Natural killer cell (primary cell): ENCODE measurements at regions not wholly inside any gene's neighbourhood (a gene's known extent, or its start where the extent isn't known, plus 50 kb on each side); places are given as distances from the start of the nearest gene placed in this dataset.

Experiments used
- ATAC-seq, 3 donors: fragments of 150-1000 bp in 2 of 3; fragments of 200-7000 bp in 1 of 3; cut with Tn5 transposase; 1 replicate in 1 of 3; 2 replicates in 2 of 3; pipeline ENCODE4 v1.10.0; 2021; ENCODE audit warnings: mild to moderate bottlenecking in 2 of 3, moderate library complexity in 2 of 3
- DNase-seq, 2 donors: peaks; one replicate each; pipeline versions ENCODE4 v3.0.0 to v3.0.0-alpha.2; 2013 to 2021; ENCODE audit warnings: mixed read lengths in 1 of 2
- H3K27ac ChIP-seq: one replicate; pipeline ENCODE4 v1.5.1; 2013; ENCODE audit warnings: mild to moderate bottlenecking, low read length
- H3K27me3 ChIP-seq: one replicate; pipeline ENCODE4 v1.6.1; 2013; ENCODE audit warnings: low read length; ENCODE audit not compliant: control insufficient read depth, insufficient read depth
- H3K36me3 ChIP-seq: one replicate; pipeline ENCODE4 v1.6.1; 2013; ENCODE audit warnings: low read length; ENCODE audit not compliant: control insufficient read depth, insufficient read depth
- H3K4me1 ChIP-seq: one replicate; pipeline ENCODE4 v1.6.1; 2013; ENCODE audit warnings: low read length; ENCODE audit not compliant: control insufficient read depth, insufficient read depth
- H3K4me3 ChIP-seq: one replicate; pipeline ENCODE4 v1.5.1; 2013; ENCODE audit warnings: low read length
- H3K9me3 ChIP-seq: one replicate; pipeline ENCODE4 v1.6.1; 2013; ENCODE audit warnings: low read length; ENCODE audit not compliant: control insufficient read depth, insufficient read depth
- H3K27ac Mint-ChIP-seq, 2 donors: one replicate each; pipeline ENCODE4 v1.8.0; 2022; ENCODE audit warnings: mild to moderate bottlenecking in 2 of 2, mixed read lengths in 2 of 2, moderate library complexity in 1 of 2
- H3K27me3 Mint-ChIP-seq, 2 donors: one replicate each; pipeline ENCODE4 v1.8.0; 2022; ENCODE audit warnings: low read depth in 2 of 2, mixed read lengths in 2 of 2
- H3K36me3 Mint-ChIP-seq: one replicate; pipeline ENCODE4 v1.8.0; 2022; ENCODE audit warnings: mixed read lengths
- H3K4me1 Mint-ChIP-seq, 2 donors: one replicate each; pipeline ENCODE4 v1.8.0; 2022; ENCODE audit warnings: mixed read lengths in 2 of 2
- H3K4me3 Mint-ChIP-seq: one replicate; pipeline ENCODE4 v1.8.0; 2022; ENCODE audit warnings: mild to moderate bottlenecking, moderate library complexity, mixed read lengths
- H3K9me3 Mint-ChIP-seq, 2 donors: one replicate each; pipeline ENCODE4 v1.8.0; 2022; ENCODE audit warnings: mixed read lengths in 2 of 2
- CTCF ChIP-seq: fragments of 200-600 bp; IDR thresholded peaks from one replicate; pipeline ENCODE4 v1.8.0; 2022; ENCODE audit warnings: antibody characterized with exemption
- WGBS: methylation state at CpG from one replicate; pipeline ENCODE4 v1.1.7; 2013; ENCODE audit warnings: missing lambda C conversion rate; ENCODE audit not compliant: insufficient coverage; 5-methylcytosine and 5-hydroxymethylcytosine counted together
- intact Hi-C: fragments of 100-400 bp; cut with micrococcal nuclease; formaldehyde crosslinking; loops from one replicate; pipeline ENCODE4 v1.14.2; 2022

- Mint-ChIP-seq H3K27ac (no peak overlapping the region), H3K9me3 (peaks cover 8 to 9% of the 10 kb centered on the region in 2 donors), H3K27me3 (no peaks in the 10 kb centered on the region), H3K36me3 (peaks cover 8% of the 10 kb centered on the region), H3K4me3 (no peak overlapping the region), H3K4me1 (no peaks in the 10 kb centered on the region)
- no peaks in the 10 kb centered on the region for H3K27me3 ChIP-seq
- H3K36me3 ChIP-seq = no peaks in the 10 kb centered on the region
- intact Hi-C loops = no loop called here
- DNase-seq (no peak), ATAC-seq (no peak)
- H3K4me1 ChIP-seq = no peaks in the 10 kb centered on the region
- no peaks in the 10 kb centered on the region for H3K9me3 ChIP-seq
- no peak overlapping the region for H3K27ac ChIP-seq
- no peak overlapping the region for H3K4me3 ChIP-seq
- TF ChIP-seq CTCF = no peak
- 79% methylated on average over 4 of the region's 4 CpGs for WGBS
Measured at GRCh38 chr3:118186051-118186450, 848.6 kb downstream of the IGSF11 start.

GRCh38 chr3:118187221-118187620 is 847.4 kb downstream of the IGSF11 start:
- Histone ChIP-seq H3K27ac (no peak overlapping the region), H3K4me1 (no peaks in the 10 kb centered on the region), H3K36me3 (no peaks in the 10 kb centered on the region), H3K9me3 (no peaks in the 10 kb centered on the region), H3K4me3 (no peak overlapping the region), H3K27me3 (no peaks in the 10 kb centered on the region)
- DNase-seq = no peak
- no peak overlapping the region for H3K4me3 Mint-ChIP-seq
- no peak overlapping the region for H3K27ac Mint-ChIP-seq
- H3K9me3 Mint-ChIP-seq = peaks cover 11 to 15% of the 10 kb centered on the region in 2 donors
- intact Hi-C loops = no loop called here
- no peak for ATAC-seq
- no peaks in the 10 kb centered on the region for H3K27me3 Mint-ChIP-seq
- H3K4me1 Mint-ChIP-seq = no peaks in the 10 kb centered on the region
- no peak for TF ChIP-seq CTCF
- H3K36me3 Mint-ChIP-seq = peaks cover 12% of the 10 kb centered on the region

- H3K27me3 Mint-ChIP-seq = no peaks in the 10 kb centered on the region
- no CpG with 5 or more reads among the region's 1 CpG for WGBS
- no peak for TF ChIP-seq CTCF
- intact Hi-C loops = no loop called here
- ATAC-seq (no peak), DNase-seq (no peak)
- no peak overlapping the region for H3K27ac ChIP-seq
- H3K36me3 ChIP-seq = no peaks in the 10 kb centered on the region
- H3K4me3 Mint-ChIP-seq = no peak overlapping the region
- no peaks in the 10 kb centered on the region for H3K27me3 ChIP-seq
- peaks cover 34% of the 10 kb centered on the region for H3K36me3 Mint-ChIP-seq
- no peaks in the 10 kb centered on the region for H3K4me1 ChIP-seq
- H3K27ac Mint-ChIP-seq = no peak overlapping the region
- H3K4me1 Mint-ChIP-seq = no peaks in the 10 kb centered on the region
- peaks cover 26 to 34% of the 10 kb centered on the region in 2 donors for H3K9me3 Mint-ChIP-seq
- H3K4me3 ChIP-seq = no peak overlapping the region
- H3K9me3 ChIP-seq = peaks cover 10% of the 10 kb centered on the region
Measured at GRCh38 chr3:118196183-118196582, 838.5 kb downstream of the IGSF11 start.

GRCh38 chr3:118199044-118199443 is 835.6 kb downstream of the IGSF11 start:
- Mint-ChIP-seq H3K4me3 (no peak overlapping the region), H3K27me3 (no peaks in the 10 kb centered on the region), H3K27ac (no peak overlapping the region), H3K4me1 (no peaks in the 10 kb centered on the region), H3K9me3 (peaks cover 13 to 28% of the 10 kb centered on the region in 2 donors), H3K36me3 (peaks cover 25% of the 10 kb centered on the region)
- H3K4me3 ChIP-seq = no peak overlapping the region
- intact Hi-C loops = no loop called here
- ATAC-seq (no peak), DNase-seq (no peak)
- no peaks in the 10 kb centered on the region for H3K27me3 ChIP-seq
- TF ChIP-seq CTCF = no peak
- H3K27ac ChIP-seq = no peak overlapping the region
- peaks cover 10% of the 10 kb centered on the region for H3K9me3 ChIP-seq
- no peaks in the 10 kb centered on the region for H3K4me1 ChIP-seq
- no peaks in the 10 kb centered on the region for H3K36me3 ChIP-seq
- 93% methylated on average over 4 of the region's 4 CpGs for WGBS
